Spleen (tissue), 7 donors: ENCODE measurements at regions not wholly inside any gene's neighbourhood (a gene's known extent, or its start where the extent isn't known, plus 50 kb on each side); places are given as distances from the start of the nearest gene placed in this dataset.

Experiments used
- POLR2A ChIP-seq, 3 donors: fragments of 450-650 bp; IDR thresholded peaks; one replicate each; pipeline ENCODE4 v1.5.1; 2017; ENCODE audit warnings: antibody characterized with exemption in 3 of 3, mild to moderate bottlenecking in 1 of 3
- TF ChIP-seq, protein P1 (sequence below), 11 experiments: fragments of 200-600 bp in 7 of 11; fragments of 450-650 bp in 4 of 11; sonication (generic) in 4 of 11; IDR thresholded peaks in 8 of 11; conservative IDR thresholded peaks in 3 of 11; 1 replicate in 7 of 11; 2 replicates in 4 of 11; pipeline versions ENCODE4 v1.4.0 to v1.8.0; 2016 to 2021; ENCODE audit warnings: antibody characterized with exemption in 11 of 11, inconsistent platforms in 4 of 11, mild to moderate bottlenecking in 1 of 11
- donor health status: DM: no; HTN: no; CAD: no; lungs with moderate emphysema.
- donor health status: DM: no; HTN: no; CAD: no.
- donor health status: DM: no; HTN: no; CAD: no.

DNA sequence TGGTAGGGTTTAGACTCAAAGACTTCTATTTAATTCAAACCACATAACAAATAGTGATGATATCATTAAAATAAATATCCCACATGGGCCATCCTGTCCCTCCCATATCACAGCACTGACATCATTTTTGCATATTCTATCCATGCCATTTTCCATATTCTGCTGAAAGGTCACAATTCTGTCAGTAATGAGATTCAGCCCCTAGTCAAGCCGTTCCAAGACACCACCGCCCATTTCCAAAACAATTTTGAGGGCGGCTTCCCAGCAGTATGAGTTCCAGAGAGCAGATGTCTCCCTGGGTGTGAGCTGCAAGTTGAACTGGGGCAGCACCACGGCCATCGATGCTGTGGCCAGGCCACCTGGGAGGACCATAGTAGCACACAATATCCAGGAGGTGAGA is 65.1 kb upstream of the PLEKHG1 start:
- no peak for TF ChIP-seq POLR2A (IDR thresholded peaks at IDR 0.05)
- TF ChIP-seq, protein P1, sequence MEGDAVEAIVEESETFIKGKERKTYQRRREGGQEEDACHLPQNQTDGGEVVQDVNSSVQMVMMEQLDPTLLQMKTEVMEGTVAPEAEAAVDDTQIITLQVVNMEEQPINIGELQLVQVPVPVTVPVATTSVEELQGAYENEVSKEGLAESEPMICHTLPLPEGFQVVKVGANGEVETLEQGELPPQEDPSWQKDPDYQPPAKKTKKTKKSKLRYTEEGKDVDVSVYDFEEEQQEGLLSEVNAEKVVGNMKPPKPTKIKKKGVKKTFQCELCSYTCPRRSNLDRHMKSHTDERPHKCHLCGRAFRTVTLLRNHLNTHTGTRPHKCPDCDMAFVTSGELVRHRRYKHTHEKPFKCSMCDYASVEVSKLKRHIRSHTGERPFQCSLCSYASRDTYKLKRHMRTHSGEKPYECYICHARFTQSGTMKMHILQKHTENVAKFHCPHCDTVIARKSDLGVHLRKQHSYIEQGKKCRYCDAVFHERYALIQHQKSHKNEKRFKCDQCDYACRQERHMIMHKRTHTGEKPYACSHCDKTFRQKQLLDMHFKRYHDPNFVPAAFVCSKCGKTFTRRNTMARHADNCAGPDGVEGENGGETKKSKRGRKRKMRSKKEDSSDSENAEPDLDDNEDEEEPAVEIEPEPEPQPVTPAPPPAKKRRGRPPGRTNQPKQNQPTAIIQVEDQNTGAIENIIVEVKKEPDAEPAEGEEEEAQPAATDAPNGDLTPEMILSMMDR (IDR thresholded peaks at IDR 0.05 in 8 of 11, conservative IDR thresholded peaks at IDR 0.05 in 3 of 11), result no peak
